Immature natural killer cell (primary cell): ENCODE measurements at regions not wholly inside any gene's neighbourhood (a gene's known extent, or its start where the extent isn't known, plus 50 kb on each side); places are given as distances from the start of the nearest gene placed in this dataset.
A peak's percentile ranks its signal among the peaks of the same experiment; 100 is the strongest.
"Not testable (repeated sequence)": the region's sequence is repeated elsewhere in the genome, so short reads cannot be mapped to it uniquely, and the experiment has no call there.

Experiments used
- DNase-seq, 3 donors: peaks; one replicate each; pipeline ENCODE4 v3.0.0; 2022; ENCODE audit warnings: mixed read lengths in 1 of 3
- H3K27ac Mint-ChIP-seq, 6 donors: one replicate each; pipeline ENCODE4 v1.8.0; 2020; ENCODE audit warnings: mixed read lengths in 6 of 6, mild to moderate bottlenecking in 5 of 6, inconsistent platforms in 4 of 6, moderate library complexity in 3 of 6
- H3K27me3 Mint-ChIP-seq, 3 donors: one replicate each; pipeline ENCODE4 v1.8.0; 2020 to 2021; ENCODE audit warnings: low read depth in 3 of 3, mild to moderate bottlenecking in 3 of 3, mixed read lengths in 3 of 3, moderate library complexity in 3 of 3, inconsistent platforms in 1 of 3
- H3K36me3 Mint-ChIP-seq, 3 donors: one replicate each; pipeline ENCODE4 v1.8.0; 2020; ENCODE audit warnings: mixed read lengths in 3 of 3, inconsistent platforms in 2 of 3, mild to moderate bottlenecking in 2 of 3
- H3K4me1 Mint-ChIP-seq, 2 donors: one replicate each; pipeline ENCODE4 v1.8.0; 2020; ENCODE audit warnings: inconsistent platforms in 2 of 2, mild to moderate bottlenecking in 2 of 2, mixed read lengths in 2 of 2, moderate library complexity in 1 of 2
- H3K4me3 Mint-ChIP-seq, 5 donors: one replicate each; pipeline ENCODE4 v1.8.0; 2020; ENCODE audit warnings: mild to moderate bottlenecking in 5 of 5, mixed read lengths in 5 of 5, inconsistent platforms in 3 of 5, moderate library complexity in 3 of 5
- H3K9me3 Mint-ChIP-seq, 6 donors: one replicate each; pipeline ENCODE4 v1.8.0; 2020; ENCODE audit warnings: mild to moderate bottlenecking in 6 of 6, mixed read lengths in 6 of 6, inconsistent platforms in 4 of 6, moderate library complexity in 3 of 6

GRCh38 chr1:245056296-245056695 is 98.5 kb upstream of the KIF26B start:
- H3K9me3 Mint-ChIP-seq, DNase-seq, H3K4me3 Mint-ChIP-seq, H3K27ac Mint-ChIP-seq: not testable (repeated sequence)
- H3K4me1 Mint-ChIP-seq = peaks cover 17 to 21% of the 10 kb centered on the region in 2 donors
- peaks cover 2 to 12% (median 6%) of the 10 kb centered on the region in 3 donors for H3K27me3 Mint-ChIP-seq
- peaks cover 0 to 11% (median 0%) of the 10 kb centered on the region in 3 donors for H3K36me3 Mint-ChIP-seq

- no peak overlapping the region for H3K4me3 Mint-ChIP-seq
- H3K9me3 Mint-ChIP-seq = no peaks in the 10 kb centered on the region
- no peak for DNase-seq
- peaks cover 5 to 12% (median 6%) of the 10 kb centered on the region in 3 donors for H3K27me3 Mint-ChIP-seq
- peaks cover 0 to 11% (median 0%) of the 10 kb centered on the region in 3 donors for H3K36me3 Mint-ChIP-seq
- H3K27ac Mint-ChIP-seq = no peak overlapping the region
- peaks cover 20 to 25% of the 10 kb centered on the region in 2 donors for H3K4me1 Mint-ChIP-seq
These were observed 99.0 kb upstream of the KIF26B start for GRCh38 chr1:245055752-245056151.

- Mint-ChIP-seq H3K9me3 (no peaks in the 10 kb centered on the region), H3K27me3 (peaks cover 5 to 12% (median 6%) of the 10 kb centered on the region in 3 donors), H3K27ac (peak overlapping the region in 2 of 6 donors; percentile 6 to 32), H3K4me3 (peak overlapping the region in 1 of 5 donors; percentile 9), H3K4me1 (peaks cover 20 to 25% of the 10 kb centered on the region in 2 donors), H3K36me3 (peaks cover 0 to 7% (median 0%) of the 10 kb centered on the region in 3 donors)
- DNase-seq = no peak
These were observed 100.1 kb upstream of the KIF26B start for GRCh38 chr1:245054507-245055270.

- Mint-ChIP-seq H3K27ac (peak overlapping the region in 2 of 6 donors; percentile 6 to 32), H3K9me3 (no peaks in the 10 kb centered on the region), H3K36me3 (peaks cover 0 to 7% (median 0%) of the 10 kb centered on the region in 3 donors), H3K4me3 (peak overlapping the region in 1 of 5 donors; percentile 9), H3K4me1 (peaks cover 20 to 25% of the 10 kb centered on the region in 2 donors), H3K27me3 (peaks cover 6 to 12% (median 7%) of the 10 kb centered on the region in 3 donors)
- no peak for DNase-seq
These were observed 100.7 kb upstream of the KIF26B start for GRCh38 chr1:245054105-245054504.

- H3K27ac Mint-ChIP-seq = peak overlapping the region in 1 of 6 donors; percentile 20
These were observed 102.5 kb upstream of the KIF26B start for GRCh38 chr1:245052258-245052657.

GRCh38 chr1:245051349-245052221 is 103.2 kb upstream of the KIF26B start:
- peak in 2 of 3 donors; percentile 6 to 16 for DNase-seq
- peak overlapping the region; percentile 46 to 74 (median 67) for H3K4me3 Mint-ChIP-seq
- H3K4me1 Mint-ChIP-seq = peaks cover 20 to 25% of the 10 kb centered on the region in 2 donors
- peak overlapping the region in 3 of 6 donors; percentile 4 to 32 (median 20) for H3K27ac Mint-ChIP-seq
- H3K36me3 Mint-ChIP-seq = peaks cover 0 to 7% (median 0%) of the 10 kb centered on the region in 3 donors
- no peaks in the 10 kb centered on the region for H3K9me3 Mint-ChIP-seq
- H3K27me3 Mint-ChIP-seq = peaks cover 4 to 12% (median 7%) of the 10 kb centered on the region in 3 donors

More at GRCh38 chr1:245052258-245052657, 102.5 kb upstream of the KIF26B start:
- Mint-ChIP-seq H3K4me1 (peaks cover 20 to 25% of the 10 kb centered on the region in 2 donors), H3K4me3 (peak overlapping the region; percentile 46 to 74 (median 67)), H3K27me3 (peaks cover 4 to 12% (median 7%) of the 10 kb centered on the region in 3 donors), H3K9me3 (no peaks in the 10 kb centered on the region), H3K36me3 (peaks cover 0 to 7% (median 0%) of the 10 kb centered on the region in 3 donors)
- DNase-seq = no peak

GRCh38 chr1:245046769-245047168 is 108.0 kb upstream of the KIF26B start:
- no peak overlapping the region for H3K4me3 Mint-ChIP-seq
- H3K27me3 Mint-ChIP-seq = peaks cover 0 to 5% (median 0%) of the 10 kb centered on the region in 3 donors
- H3K9me3 Mint-ChIP-seq = no peaks in the 10 kb centered on the region
- H3K27ac Mint-ChIP-seq = no peak overlapping the region
- DNase-seq = no peak
- H3K36me3 Mint-ChIP-seq = no peaks in the 10 kb centered on the region
- H3K4me1 Mint-ChIP-seq = peaks cover 8 to 9% of the 10 kb centered on the region in 2 donors

- H3K9me3 Mint-ChIP-seq = no peaks in the 10 kb centered on the region
- H3K4me3 Mint-ChIP-seq = no peak overlapping the region
- peaks cover 0 to 5% (median 0%) of the 10 kb centered on the region in 3 donors for H3K27me3 Mint-ChIP-seq
- DNase-seq = no peak
- H3K27ac Mint-ChIP-seq = peak overlapping the region in 1 of 6 donors; percentile 43
- H3K4me1 Mint-ChIP-seq = peaks cover 3 to 4% of the 10 kb centered on the region in 2 donors
- no peaks in the 10 kb centered on the region for H3K36me3 Mint-ChIP-seq
These were observed 108.5 kb upstream of the KIF26B start for GRCh38 chr1:245046315-245046714.

- Mint-ChIP-seq H3K36me3 (no peaks in the 10 kb centered on the region), H3K27me3 (peaks cover 0 to 2% (median 0%) of the 10 kb centered on the region in 3 donors), H3K9me3 (no peaks in the 10 kb centered on the region), H3K4me1 (no peaks in the 10 kb centered on the region), H3K27ac (no peak overlapping the region), H3K4me3 (no peak overlapping the region)
- no peak for DNase-seq
These were observed 109.5 kb upstream of the KIF26B start for GRCh38 chr1:245045087-245045881.

GRCh38 chr1:245043611-245043940 is 111.2 kb upstream of the KIF26B start:
- no peaks in the 10 kb centered on the region for H3K36me3 Mint-ChIP-seq
- peaks cover 0 to 1% (median 0%) of the 10 kb centered on the region in 6 donors for H3K9me3 Mint-ChIP-seq
- no peaks in the 10 kb centered on the region for H3K27me3 Mint-ChIP-seq

GRCh38 chr1:245041058-245041698 is 113.6 kb upstream of the KIF26B start:
- Mint-ChIP-seq H3K4me3 (no peak overlapping the region), H3K27me3 (no peaks in the 10 kb centered on the region), H3K9me3 (peaks cover 0 to 1% (median 0%) of the 10 kb centered on the region in 6 donors), H3K27ac (no peak overlapping the region), H3K4me1 (no peaks in the 10 kb centered on the region), H3K36me3 (no peaks in the 10 kb centered on the region)
- DNase-seq = no peak

More at GRCh38 chr1:245043611-245043940, 111.2 kb upstream of the KIF26B start:
- Mint-ChIP-seq H3K4me1 (no peaks in the 10 kb centered on the region), H3K4me3 (no peak overlapping the region), H3K27ac (no peak overlapping the region)
- no peak for DNase-seq

- no peak overlapping the region for H3K4me3 Mint-ChIP-seq
- no peaks in the 10 kb centered on the region for H3K36me3 Mint-ChIP-seq
- H3K27me3 Mint-ChIP-seq = peaks cover 0 to 2% (median 0%) of the 10 kb centered on the region in 3 donors
- no peak for DNase-seq
- no peaks in the 10 kb centered on the region for H3K4me1 Mint-ChIP-seq
- peak overlapping the region in 1 of 6 donors; percentile 1 for H3K27ac Mint-ChIP-seq
- H3K9me3 Mint-ChIP-seq = peaks cover 0 to 1% (median 0%) of the 10 kb centered on the region in 6 donors
These were observed 115.6 kb upstream of the KIF26B start for GRCh38 chr1:245039196-245039595.

- no peak overlapping the region for H3K4me3 Mint-ChIP-seq
- H3K27me3 Mint-ChIP-seq = peaks cover 0 to 4% (median 0%) of the 10 kb centered on the region in 3 donors
- H3K27ac Mint-ChIP-seq = no peak overlapping the region
These were observed 118.7 kb upstream of the KIF26B start for GRCh38 chr1:245036102-245036501.

More at GRCh38 chr1:245036102-245036501, 118.7 kb upstream of the KIF26B start:
- no peak for DNase-seq
- peaks cover 0 to 1% (median 0%) of the 10 kb centered on the region in 6 donors for H3K9me3 Mint-ChIP-seq
- H3K36me3 Mint-ChIP-seq = no peaks in the 10 kb centered on the region
- no peaks in the 10 kb centered on the region for H3K4me1 Mint-ChIP-seq
